ENCODE measurements at regions not wholly inside any gene's neighbourhood (a gene's known extent, or its start where the extent isn't known, plus 50 kb on each side); places are given as distances from the start of the nearest gene placed in this dataset.

GRCh38 chr4:185924458-185925044 is 112.6 kb upstream of the SORBS2 start:
- no peak for DNase-seq (ENCODE audit: low read depth, low spot score)

GRCh38 chr4:185925910-185926360 is 113.9 kb upstream of the SORBS2 start:
- no peak for DNase-seq (ENCODE audit: low read depth, low spot score)

GRCh38 chr4:185931375-185931774 is 119.4 kb upstream of the SORBS2 start:
- no peak for DNase-seq (ENCODE audit: low read depth, low spot score)

GRCh38 chr4:185931986-185932385 is 120.0 kb upstream of the SORBS2 start:
- no peak for DNase-seq (ENCODE audit: low read depth, low spot score)

- DNase-seq (ENCODE audit: low read depth, low spot score): peak; percentile 63
Observed at GRCh38 chr4:185932491-185932890, 120.5 kb upstream of the SORBS2 start.

- no peak for DNase-seq (ENCODE audit: low read depth, low spot score)
Observed at GRCh38 chr4:185933078-185933581, 121.1 kb upstream of the SORBS2 start.

- no peak for DNase-seq (ENCODE audit: low read depth, low spot score)
Observed at GRCh38 chr4:185936650-185937376, 124.8 kb upstream of the SORBS2 start.

- DNase-seq (ENCODE audit: low read depth, low spot score): no peak
Observed at GRCh38 chr4:185938654-185939053, 126.7 kb upstream of the SORBS2 start.

- DNase-seq (ENCODE audit: low read depth, low spot score): no peak
Observed at GRCh38 chr4:185941461-185941860, 127.5 kb upstream of the TLR3 start.

GRCh38 chr4:185945252-185945651 is 123.7 kb upstream of the TLR3 start:
- no peak for DNase-seq (ENCODE audit: low read depth, low spot score)

- DNase-seq (ENCODE audit: low read depth, low spot score): no peak
Observed at GRCh38 chr4:185945906-185946305, 123.0 kb upstream of the TLR3 start.

GRCh38 chr4:185950891-185951290 is 118.1 kb upstream of the TLR3 start:
- DNase-seq (ENCODE audit: low read depth, low spot score): no peak

- no peak for DNase-seq (ENCODE audit: low read depth, low spot score)
Observed at GRCh38 chr4:185955151-185955770, 113.7 kb upstream of the TLR3 start.

GRCh38 chr4:185955826-185956543 is 113.0 kb upstream of the TLR3 start:
- DNase-seq (ENCODE audit: low read depth, low spot score): no peak

- DNase-seq (ENCODE audit: low read depth, low spot score): no peak
Observed at GRCh38 chr4:185956544-185956940, 112.4 kb upstream of the TLR3 start.

GRCh38 chr4:185958094-185958747 is 110.7 kb upstream of the TLR3 start:
- no peak for DNase-seq (ENCODE audit: low read depth, low spot score)

- no peak for DNase-seq (ENCODE audit: low read depth, low spot score)
Observed at GRCh38 chr4:185965426-185966384, 103.3 kb upstream of the TLR3 start.

- no peak for DNase-seq (ENCODE audit: low read depth, low spot score)
Observed at GRCh38 chr4:185966549-185966948, 102.4 kb upstream of the TLR3 start.

GRCh38 chr4:185966997-185967775 is 101.8 kb upstream of the TLR3 start:
- DNase-seq (ENCODE audit: low read depth, low spot score): no peak

GRCh38 chr4:185969657-185970056 is 99.3 kb upstream of the TLR3 start:
- DNase-seq (ENCODE audit: low read depth, low spot score): no peak
